Liver (tissue), 8 donors: ENCODE measurements at regions not wholly inside any gene's neighbourhood (a gene's known extent, or its start where the extent isn't known, plus 50 kb on each side); places are given as distances from the start of the nearest gene placed in this dataset.

Experiments used
- DNase-seq: peaks from one replicate; pipeline ENCODE4 v3.0.0-alpha.2; 2017; ENCODE audit warnings: low spot score
- H3K27ac ChIP-seq, 2 donors: one replicate each; pipeline ENCODE4 v1.7.0; 2013; ENCODE audit warnings: inconsistent platforms in 2 of 2, low read length in 2 of 2, control low read depth in 1 of 2, low read depth in 1 of 2, mild to moderate bottlenecking in 1 of 2
- H3K27me3 ChIP-seq, 4 donors: one replicate each; pipeline versions ENCODE4 v1.6.1 to v1.7.0; 2013; ENCODE audit warnings: low read length in 3 of 4, inconsistent platforms in 1 of 4, mild to moderate bottlenecking in 1 of 4, moderate library complexity in 1 of 4; ENCODE audit not compliant: control insufficient read depth in 4 of 4, insufficient read depth in 4 of 4
- H3K36me3 ChIP-seq, 4 donors: one replicate each; pipeline versions ENCODE4 v1.6.1 to v1.7.0; 2013; ENCODE audit warnings: low read length in 3 of 4, mild to moderate bottlenecking in 3 of 4, low read depth in 1 of 4, moderate library complexity in 1 of 4; ENCODE audit not compliant: control insufficient read depth in 4 of 4, insufficient read depth in 3 of 4
- H3K4me1 ChIP-seq, 4 donors: one replicate each; pipeline versions ENCODE4 v1.6.1 to v1.7.0; 2013; ENCODE audit warnings: low read length in 3 of 4, mild to moderate bottlenecking in 3 of 4, moderate library complexity in 1 of 4; ENCODE audit not compliant: control insufficient read depth in 4 of 4, insufficient read depth in 4 of 4
- H3K4me3 ChIP-seq, 3 donors: one replicate each; pipeline versions ENCODE4 v1.6.1 to v1.7.0; 2013; ENCODE audit warnings: low read length in 3 of 3, control low read depth in 1 of 3, low read depth in 1 of 3, mild to moderate bottlenecking in 1 of 3
- H3K9ac ChIP-seq, 2 donors: one replicate each; pipeline ENCODE4 v1.7.0; 2013; ENCODE audit warnings: low read length in 2 of 2, mild to moderate bottlenecking in 2 of 2, moderate library complexity in 2 of 2, control low read depth in 1 of 2, low read depth in 1 of 2
- H3K9me3 ChIP-seq, 4 donors: one replicate each; pipeline versions ENCODE4 v1.6.1 to v1.7.0; 2013; ENCODE audit warnings: low read length in 3 of 4; ENCODE audit not compliant: control insufficient read depth in 4 of 4
- EGR1 ChIP-seq, 2 donors: IDR thresholded peaks; 2 replicates each; pipeline ENCODE4 v1.6.1; 2016 to 2018; ENCODE audit warnings: antibody characterized with exemption in 2 of 2, low read depth in 2 of 2
- FOXA1 ChIP-seq: IDR thresholded peaks from 2 replicates; pipeline ENCODE4 v1.6.1; 2016; ENCODE audit warnings: antibody characterized with exemption
- FOXA2 ChIP-seq: IDR thresholded peaks from 2 replicates; pipeline ENCODE4 v1.6.1; 2016; ENCODE audit warnings: antibody characterized with exemption
- GABPA ChIP-seq, 2 donors: IDR thresholded peaks in 1 of 2; conservative IDR thresholded peaks in 1 of 2; 2 replicates each; pipeline ENCODE4 v1.6.1; 2016; ENCODE audit warnings: antibody characterized with exemption in 2 of 2, mild to moderate bottlenecking in 1 of 2, moderate library complexity in 1 of 2
- HNF4A ChIP-seq, 2 donors: conservative IDR thresholded peaks; 2 replicates each; pipeline ENCODE4 v1.6.1; 2016; ENCODE audit warnings: antibody characterized with exemption in 2 of 2, mild to moderate bottlenecking in 2 of 2
- HNF4G ChIP-seq: IDR thresholded peaks from 2 replicates; pipeline ENCODE4 v1.6.1; 2016; ENCODE audit warnings: antibody characterized with exemption
- JUND ChIP-seq, 2 donors: IDR thresholded peaks; 2 replicates each; pipeline ENCODE4 v1.6.1; 2016; ENCODE audit warnings: antibody characterized with exemption in 2 of 2
- NR2F2 ChIP-seq: IDR thresholded peaks from 2 replicates; pipeline ENCODE4 v1.6.1; 2016; ENCODE audit warnings: antibody characterized with exemption
- RAD21 ChIP-seq, 2 donors: IDR thresholded peaks; 2 replicates each; pipeline ENCODE4 v1.6.1; 2016; ENCODE audit warnings: antibody characterized with exemption in 2 of 2, mild to moderate bottlenecking in 2 of 2
- RXRA ChIP-seq, 2 donors: IDR thresholded peaks; 2 replicates each; pipeline ENCODE4 v1.6.1; 2017 to 2018; ENCODE audit warnings: antibody characterized with exemption in 2 of 2, mild to moderate bottlenecking in 1 of 2
- SP1 ChIP-seq: IDR thresholded peaks from 2 replicates; pipeline ENCODE4 v1.6.1; 2018; ENCODE audit warnings: antibody characterized with exemption, mild to moderate bottlenecking
- TAF1 ChIP-seq: conservative IDR thresholded peaks from 2 replicates; pipeline ENCODE4 v1.6.1; 2016; ENCODE audit warnings: antibody characterized with exemption, mild to moderate bottlenecking
- YY1 ChIP-seq: IDR thresholded peaks from 2 replicates; pipeline ENCODE4 v1.6.1; 2016; ENCODE audit warnings: antibody characterized with exemption, mild to moderate bottlenecking
- WGBS: extraction: QIAGEN DNeasy Blood & Tissue Kit; methylation state at CpG from one replicate; pipeline ENCODE4 v1.1.7; 2013; 5-methylcytosine and 5-hydroxymethylcytosine counted together
- TF ChIP-seq, protein P1 (sequence below): fragments of 150-350 bp; IDR thresholded peaks from 2 replicates; pipeline ENCODE4 v1.5.1; 2017; ENCODE audit warnings: improper control_type of control experiment, low read depth, low read length; ENCODE audit not compliant: missing input control
- TF ChIP-seq, protein P2 (sequence below): IDR thresholded peaks from 2 replicates; pipeline ENCODE4 v1.6.1; 2016; ENCODE audit warnings: antibody characterized with exemption
- TF ChIP-seq, protein P3 (sequence below): IDR thresholded peaks from 2 replicates; pipeline ENCODE4 v1.6.1; 2016; ENCODE audit warnings: antibody characterized with exemption
- TF ChIP-seq, protein P4 (sequence below): IDR thresholded peaks from 2 replicates; pipeline ENCODE4 v1.6.1; 2016; ENCODE audit warnings: antibody characterized with exemption
- TF ChIP-seq, protein P5 (sequence below): IDR thresholded peaks from 2 replicates; pipeline ENCODE4 v1.6.1; 2016; ENCODE audit warnings: antibody characterized with exemption, mild to moderate bottlenecking
- donor health status: healthy.
- donor health status: healthy.
- donor health status: healthy.
- donor health status: healthy.
- donor health status: healthy.

DNA sequence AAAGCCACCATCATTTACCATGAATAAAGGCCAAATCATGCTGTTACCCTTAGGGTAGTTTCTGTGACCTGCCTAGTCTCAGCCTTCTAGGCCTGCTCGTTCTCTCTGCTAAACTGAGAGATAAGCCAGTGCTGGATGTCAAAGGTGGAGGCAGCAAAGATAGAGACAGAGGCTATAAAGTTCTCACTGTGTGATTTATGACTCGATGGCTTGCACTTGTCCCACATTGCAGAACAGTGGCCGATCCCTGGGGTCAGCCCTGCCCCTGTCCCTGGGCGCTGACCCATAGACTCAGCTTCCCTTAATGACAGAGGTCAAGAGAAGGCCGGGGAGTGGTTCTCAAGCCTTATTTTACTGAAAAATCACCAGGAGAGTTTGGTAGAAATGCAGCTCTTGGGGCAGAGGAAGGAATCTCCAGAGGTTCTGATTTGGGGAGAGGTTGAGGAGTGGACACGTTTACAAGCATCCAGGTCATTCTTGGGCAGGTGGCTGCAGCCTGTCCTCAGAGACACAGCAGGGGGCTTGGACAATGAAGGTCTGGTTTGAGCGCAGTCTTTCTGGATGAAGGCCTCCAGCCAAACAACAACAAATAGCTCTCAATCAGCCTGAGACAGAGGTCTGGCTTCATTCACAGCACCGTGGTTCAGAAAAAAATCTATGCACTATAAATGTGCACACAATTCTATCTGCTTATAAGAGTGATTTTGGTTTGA is 143.5 kb downstream of the ACKR3 start (continued):
- TF ChIP-seq, protein P1, sequence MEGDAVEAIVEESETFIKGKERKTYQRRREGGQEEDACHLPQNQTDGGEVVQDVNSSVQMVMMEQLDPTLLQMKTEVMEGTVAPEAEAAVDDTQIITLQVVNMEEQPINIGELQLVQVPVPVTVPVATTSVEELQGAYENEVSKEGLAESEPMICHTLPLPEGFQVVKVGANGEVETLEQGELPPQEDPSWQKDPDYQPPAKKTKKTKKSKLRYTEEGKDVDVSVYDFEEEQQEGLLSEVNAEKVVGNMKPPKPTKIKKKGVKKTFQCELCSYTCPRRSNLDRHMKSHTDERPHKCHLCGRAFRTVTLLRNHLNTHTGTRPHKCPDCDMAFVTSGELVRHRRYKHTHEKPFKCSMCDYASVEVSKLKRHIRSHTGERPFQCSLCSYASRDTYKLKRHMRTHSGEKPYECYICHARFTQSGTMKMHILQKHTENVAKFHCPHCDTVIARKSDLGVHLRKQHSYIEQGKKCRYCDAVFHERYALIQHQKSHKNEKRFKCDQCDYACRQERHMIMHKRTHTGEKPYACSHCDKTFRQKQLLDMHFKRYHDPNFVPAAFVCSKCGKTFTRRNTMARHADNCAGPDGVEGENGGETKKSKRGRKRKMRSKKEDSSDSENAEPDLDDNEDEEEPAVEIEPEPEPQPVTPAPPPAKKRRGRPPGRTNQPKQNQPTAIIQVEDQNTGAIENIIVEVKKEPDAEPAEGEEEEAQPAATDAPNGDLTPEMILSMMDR, result no peak
- TF ChIP-seq FOXA1, result no peak
- no peak for TF ChIP-seq SP1
- no peak for TF ChIP-seq JUND (IDR thresholded peaks at IDR 0.05)

DNA sequence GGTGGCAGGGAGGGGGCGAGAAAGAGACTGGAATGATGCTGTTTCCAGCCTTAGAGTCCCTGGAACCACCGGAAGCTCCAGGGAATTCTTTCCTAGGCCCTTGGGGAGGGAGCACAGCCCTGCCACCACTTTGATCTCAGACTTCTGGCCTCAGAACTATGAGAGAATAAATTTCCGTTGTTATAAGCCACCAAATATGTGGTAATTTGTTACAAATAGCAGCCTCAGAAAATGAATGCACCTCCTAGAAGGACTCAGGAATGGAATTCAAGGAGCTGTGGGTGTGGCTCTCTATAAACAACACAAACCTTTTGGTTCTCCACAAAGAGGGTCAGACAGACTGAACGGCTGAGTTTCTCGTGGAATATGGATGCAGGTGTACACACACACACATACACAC is 144.5 kb downstream of the ACKR3 start:
- no peak overlapping the region for H3K9ac ChIP-seq
- H3K9me3 ChIP-seq, result no peaks in the 10 kb centered on the region
- H3K27me3 ChIP-seq, result no peaks in the 10 kb centered on the region
- no peaks in the 10 kb centered on the region for H3K36me3 ChIP-seq
- peaks cover 0 to 10% (median 7%) of the 10 kb centered on the region in 4 donors for H3K4me1 ChIP-seq
- TF ChIP-seq SP1 (no peak), FOXA2 (no peak), FOXA1 (no peak), YY1 (no peak), JUND (IDR thresholded peaks at IDR 0.05) (no peak), HNF4A (conservative IDR thresholded peaks at IDR 0.05) (no peak), NR2F2 (no peak), RXRA (IDR thresholded peaks at IDR 0.05) (no peak), GABPA (IDR thresholded peaks at IDR 0.05 in 1 of 2, conservative IDR thresholded peaks at IDR 0.05 in 1 of 2) (no peak), EGR1 (IDR thresholded peaks at IDR 0.05; ENCODE audit: low read depth in 2 of 2) (no peak), RAD21 (IDR thresholded peaks at IDR 0.05) (no peak), HNF4G (no peak), TAF1 (no peak)
- TF ChIP-seq, protein P2, sequence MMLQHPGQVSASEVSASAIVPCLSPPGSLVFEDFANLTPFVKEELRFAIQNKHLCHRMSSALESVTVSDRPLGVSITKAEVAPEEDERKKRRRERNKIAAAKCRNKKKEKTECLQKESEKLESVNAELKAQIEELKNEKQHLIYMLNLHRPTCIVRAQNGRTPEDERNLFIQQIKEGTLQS, result no peak
- TF ChIP-seq, protein P3, sequence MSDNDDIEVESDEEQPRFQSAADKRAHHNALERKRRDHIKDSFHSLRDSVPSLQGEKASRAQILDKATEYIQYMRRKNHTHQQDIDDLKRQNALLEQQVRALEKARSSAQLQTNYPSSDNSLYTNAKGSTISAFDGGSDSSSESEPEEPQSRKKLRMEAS, result no peak
- TF ChIP-seq, protein P4, sequence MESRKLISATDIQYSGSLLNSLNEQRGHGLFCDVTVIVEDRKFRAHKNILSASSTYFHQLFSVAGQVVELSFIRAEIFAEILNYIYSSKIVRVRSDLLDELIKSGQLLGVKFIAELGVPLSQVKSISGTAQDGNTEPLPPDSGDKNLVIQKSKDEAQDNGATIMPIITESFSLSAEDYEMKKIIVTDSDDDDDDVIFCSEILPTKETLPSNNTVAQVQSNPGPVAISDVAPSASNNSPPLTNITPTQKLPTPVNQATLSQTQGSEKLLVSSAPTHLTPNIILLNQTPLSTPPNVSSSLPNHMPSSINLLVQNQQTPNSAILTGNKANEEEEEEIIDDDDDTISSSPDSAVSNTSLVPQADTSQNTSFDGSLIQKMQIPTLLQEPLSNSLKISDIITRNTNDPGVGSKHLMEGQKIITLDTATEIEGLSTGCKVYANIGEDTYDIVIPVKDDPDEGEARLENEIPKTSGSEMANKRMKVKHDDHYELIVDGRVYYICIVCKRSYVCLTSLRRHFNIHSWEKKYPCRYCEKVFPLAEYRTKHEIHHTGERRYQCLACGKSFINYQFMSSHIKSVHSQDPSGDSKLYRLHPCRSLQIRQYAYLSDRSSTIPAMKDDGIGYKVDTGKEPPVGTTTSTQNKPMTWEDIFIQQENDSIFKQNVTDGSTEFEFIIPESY, result no peak
- TF ChIP-seq, protein P5, sequence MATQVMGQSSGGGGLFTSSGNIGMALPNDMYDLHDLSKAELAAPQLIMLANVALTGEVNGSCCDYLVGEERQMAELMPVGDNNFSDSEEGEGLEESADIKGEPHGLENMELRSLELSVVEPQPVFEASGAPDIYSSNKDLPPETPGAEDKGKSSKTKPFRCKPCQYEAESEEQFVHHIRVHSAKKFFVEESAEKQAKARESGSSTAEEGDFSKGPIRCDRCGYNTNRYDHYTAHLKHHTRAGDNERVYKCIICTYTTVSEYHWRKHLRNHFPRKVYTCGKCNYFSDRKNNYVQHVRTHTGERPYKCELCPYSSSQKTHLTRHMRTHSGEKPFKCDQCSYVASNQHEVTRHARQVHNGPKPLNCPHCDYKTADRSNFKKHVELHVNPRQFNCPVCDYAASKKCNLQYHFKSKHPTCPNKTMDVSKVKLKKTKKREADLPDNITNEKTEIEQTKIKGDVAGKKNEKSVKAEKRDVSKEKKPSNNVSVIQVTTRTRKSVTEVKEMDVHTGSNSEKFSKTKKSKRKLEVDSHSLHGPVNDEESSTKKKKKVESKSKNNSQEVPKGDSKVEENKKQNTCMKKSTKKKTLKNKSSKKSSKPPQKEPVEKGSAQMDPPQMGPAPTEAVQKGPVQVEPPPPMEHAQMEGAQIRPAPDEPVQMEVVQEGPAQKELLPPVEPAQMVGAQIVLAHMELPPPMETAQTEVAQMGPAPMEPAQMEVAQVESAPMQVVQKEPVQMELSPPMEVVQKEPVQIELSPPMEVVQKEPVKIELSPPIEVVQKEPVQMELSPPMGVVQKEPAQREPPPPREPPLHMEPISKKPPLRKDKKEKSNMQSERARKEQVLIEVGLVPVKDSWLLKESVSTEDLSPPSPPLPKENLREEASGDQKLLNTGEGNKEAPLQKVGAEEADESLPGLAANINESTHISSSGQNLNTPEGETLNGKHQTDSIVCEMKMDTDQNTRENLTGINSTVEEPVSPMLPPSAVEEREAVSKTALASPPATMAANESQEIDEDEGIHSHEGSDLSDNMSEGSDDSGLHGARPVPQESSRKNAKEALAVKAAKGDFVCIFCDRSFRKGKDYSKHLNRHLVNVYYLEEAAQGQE, result no peak
- TF ChIP-seq, protein P1, result no peak
- no peak overlapping the region for H3K27ac ChIP-seq
- DNase-seq, result no peak
- 89% methylated on average over 5 of the region's 5 CpGs for WGBS
- no peak overlapping the region for H3K4me3 ChIP-seq
